Pancreas (tissue), 10 donors: ENCODE measurements at regions not wholly inside any gene's neighbourhood (a gene's known extent, or its start where the extent isn't known, plus 50 kb on each side); places are given as distances from the start of the nearest gene placed in this dataset.
"Not testable (repeated sequence)": the region's sequence is repeated elsewhere in the genome, so short reads cannot be mapped to it uniquely, and the experiment has no call there.

Experiments
- ATAC-seq, 4 donors: fragments of 200-7000 bp; cut with Tn5 transposase; one replicate each; pipeline versions ENCODE4 v1.8.0 to v1.9.1; 2020; ENCODE audit warnings: mild to moderate bottlenecking in 4 of 4, moderate library complexity in 4 of 4
- DNase-seq, 6 donors: peaks; one replicate each; pipeline ENCODE4 v3.0.0-alpha.2; 2020
- FAIRE-seq: peaks from 2 replicates; lab custom pipeline; 2012; peaks lifted over from hg19 to GRCh38; lab: Jason Lieb, UNC
- H3K27ac ChIP-seq, 4 donors: fragments of 200-600 bp; sonication (generic); 1 replicate in 3 of 4; 2 replicates in 1 of 4; pipeline versions ENCODE4 v1.5.0 to v1.8.0; 2020
- H3K27me3 ChIP-seq, 4 donors: fragments of 200-600 bp; one replicate each; pipeline ENCODE4 v1.8.0; 2021
- H3K36me3 ChIP-seq, 3 donors: fragments of 200-600 bp; sonication (generic) in 1 of 3; one replicate each; pipeline versions ENCODE4 v1.5.0 to v1.8.0; 2020 to 2021
- H3K4me1 ChIP-seq, 3 donors: fragments of 200-600 bp; one replicate each; pipeline ENCODE4 v1.8.0; 2021
- H3K4me3 ChIP-seq, 4 donors: fragments of 200-600 bp; sonication (generic) in 2 of 4; one replicate each; pipeline versions ENCODE4 v1.5.0 to v1.8.0; 2020 to 2021
- H3K9me3 ChIP-seq, 4 donors: fragments of 200-600 bp; one replicate each; pipeline ENCODE4 v1.8.0; 2021
- WGBS, 2 donors: extraction: QIAGEN DNeasy Blood & Tissue Kit; methylation state at CpG; one replicate each; pipeline ENCODE4 v1.1.7; 2013; 5-methylcytosine and 5-hydroxymethylcytosine counted together
- intact Hi-C, 3 donors: fragments of 100-400 bp; cut with DNase I; formaldehyde crosslinking; loops; one replicate each; pipeline versions ENCODE4 v1.11.1 to v1.14.2; 2022
- TF ChIP-seq, protein P1 (sequence below), 4 donors: fragments of 200-600 bp; sonication (generic) in 3 of 4; IDR thresholded peaks; one replicate each; pipeline versions ENCODE4 v1.5.0 to v1.8.0; 2021; ENCODE audit warnings: antibody characterized with exemption in 4 of 4
- donor health status: healthy with polysubstance abuse.
- donor health status: DM: no; HTN: no; CAD: no; lungs with moderate emphysema.
- donor health status: DM: no; HTN: no; CAD: no.
- donor health status: control.
- donor health status: control.
- donor health status: Bipolar disorder and iron deficiency.
- donor health status: DM: yes; HTN: yes; CAD: no.
- donor health status: DM: no; HTN: no; CAD: no.
- donor health status: DM: no; HTN: no; CAD: no.
- donor health status: DM: yes; HTN: yes; CAD: no.

DNA sequence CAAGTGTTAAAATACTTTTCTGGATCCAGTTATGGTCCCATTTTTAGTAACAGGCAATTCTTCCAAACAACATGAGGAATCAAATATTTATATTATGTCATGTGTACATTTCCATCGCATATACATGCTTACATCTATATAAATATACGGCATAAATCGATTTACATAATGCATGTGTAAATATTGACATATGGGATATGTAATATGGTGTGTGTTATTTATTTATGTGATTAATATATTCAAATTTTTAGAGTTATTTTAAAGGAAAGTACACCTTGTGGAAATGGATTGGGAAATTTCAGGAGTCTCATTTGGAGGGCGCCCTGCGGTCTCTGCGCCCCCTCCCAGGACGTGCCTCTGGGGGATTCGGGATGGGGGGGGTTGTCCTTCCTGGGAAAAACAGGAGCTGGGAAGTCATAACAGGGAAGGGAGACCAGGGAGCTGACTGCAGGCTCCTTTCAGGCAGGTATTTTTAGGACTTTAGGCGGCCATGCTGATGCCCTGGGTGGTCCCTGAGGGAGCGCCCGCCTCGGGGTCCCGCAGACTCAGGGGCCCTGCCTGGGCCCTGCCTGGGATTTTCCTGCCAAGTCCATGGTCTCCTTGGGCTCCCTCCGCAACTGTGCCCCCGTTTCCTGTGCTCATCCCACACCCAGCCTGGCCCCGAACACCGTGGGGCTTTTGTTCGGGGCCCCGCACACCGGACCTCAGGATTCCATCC is 82.7 kb upstream of the SFSWAP start:
- TF ChIP-seq, protein P1, sequence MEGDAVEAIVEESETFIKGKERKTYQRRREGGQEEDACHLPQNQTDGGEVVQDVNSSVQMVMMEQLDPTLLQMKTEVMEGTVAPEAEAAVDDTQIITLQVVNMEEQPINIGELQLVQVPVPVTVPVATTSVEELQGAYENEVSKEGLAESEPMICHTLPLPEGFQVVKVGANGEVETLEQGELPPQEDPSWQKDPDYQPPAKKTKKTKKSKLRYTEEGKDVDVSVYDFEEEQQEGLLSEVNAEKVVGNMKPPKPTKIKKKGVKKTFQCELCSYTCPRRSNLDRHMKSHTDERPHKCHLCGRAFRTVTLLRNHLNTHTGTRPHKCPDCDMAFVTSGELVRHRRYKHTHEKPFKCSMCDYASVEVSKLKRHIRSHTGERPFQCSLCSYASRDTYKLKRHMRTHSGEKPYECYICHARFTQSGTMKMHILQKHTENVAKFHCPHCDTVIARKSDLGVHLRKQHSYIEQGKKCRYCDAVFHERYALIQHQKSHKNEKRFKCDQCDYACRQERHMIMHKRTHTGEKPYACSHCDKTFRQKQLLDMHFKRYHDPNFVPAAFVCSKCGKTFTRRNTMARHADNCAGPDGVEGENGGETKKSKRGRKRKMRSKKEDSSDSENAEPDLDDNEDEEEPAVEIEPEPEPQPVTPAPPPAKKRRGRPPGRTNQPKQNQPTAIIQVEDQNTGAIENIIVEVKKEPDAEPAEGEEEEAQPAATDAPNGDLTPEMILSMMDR (IDR thresholded peaks at IDR 0.05), result no peak
- 49 to 51% methylated on average over 20 of the region's 20 CpGs for WGBS, 2 donors
- Histone ChIP-seq H3K27me3 (peaks cover 0 to 5% (median 0%) of the 10 kb centered on the region in 4 donors), H3K27ac (no peak overlapping the region), H3K4me3 (no peak overlapping the region), H3K36me3 (no peaks in the 10 kb centered on the region), H3K9me3 (no peaks in the 10 kb centered on the region), H3K4me1 (no peaks in the 10 kb centered on the region)
- FAIRE-seq (peak; percentile 37), ATAC-seq (no peak), DNase-seq (peak in 1 of 6 donors; percentile 33)
- intact Hi-C loops, result no loop called here

DNA sequence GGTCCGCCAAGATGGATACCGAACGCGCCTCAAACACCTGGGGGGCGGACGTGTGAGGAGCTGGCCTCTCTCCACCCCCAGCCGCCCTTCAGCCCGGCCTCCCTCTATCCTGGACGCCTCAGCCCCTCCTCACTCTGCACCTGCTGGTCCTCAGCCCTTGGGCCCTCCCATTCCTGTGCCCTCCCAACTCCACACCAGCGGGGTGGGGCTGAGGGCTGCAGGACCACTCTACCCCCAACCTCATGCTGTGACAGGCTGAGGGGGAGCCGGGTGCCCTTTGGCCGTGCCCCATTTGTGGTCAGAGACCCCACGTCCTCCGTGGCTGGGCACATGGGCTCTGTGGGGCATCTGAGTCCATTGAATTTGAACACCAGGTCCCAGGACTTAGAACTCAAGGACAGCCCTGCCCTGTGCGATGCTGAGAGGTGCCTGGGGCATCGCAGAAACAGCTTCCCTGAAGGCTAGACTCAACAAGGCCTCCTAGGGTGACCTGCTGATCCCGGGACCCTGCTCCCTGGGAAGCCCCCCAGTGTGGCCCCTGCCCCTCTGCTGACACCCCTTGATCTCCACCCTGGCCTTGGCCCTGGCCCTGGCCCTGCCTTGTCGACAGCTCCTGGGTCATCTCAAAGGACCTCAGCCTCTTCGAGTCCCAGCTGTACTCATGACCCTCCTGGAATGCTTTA is 82.0 kb upstream of the SFSWAP start:
- H3K9me3 ChIP-seq, result no peaks in the 10 kb centered on the region
- TF ChIP-seq, protein P1 (IDR thresholded peaks at IDR 0.05), result no peak
- no peak overlapping the region for H3K4me3 ChIP-seq
- FAIRE-seq (no peak), DNase-seq (peak in 1 of 6 donors; percentile 53), ATAC-seq (no peak)
- no peaks in the 10 kb centered on the region for H3K27me3 ChIP-seq
- 41 to 59% methylated on average over 19 of the region's 19 CpGs for WGBS, 2 donors
- no peaks in the 10 kb centered on the region for H3K4me1 ChIP-seq
- no peaks in the 10 kb centered on the region for H3K36me3 ChIP-seq
- intact Hi-C loops, result no loop called here
- no peak overlapping the region for H3K27ac ChIP-seq

DNA sequence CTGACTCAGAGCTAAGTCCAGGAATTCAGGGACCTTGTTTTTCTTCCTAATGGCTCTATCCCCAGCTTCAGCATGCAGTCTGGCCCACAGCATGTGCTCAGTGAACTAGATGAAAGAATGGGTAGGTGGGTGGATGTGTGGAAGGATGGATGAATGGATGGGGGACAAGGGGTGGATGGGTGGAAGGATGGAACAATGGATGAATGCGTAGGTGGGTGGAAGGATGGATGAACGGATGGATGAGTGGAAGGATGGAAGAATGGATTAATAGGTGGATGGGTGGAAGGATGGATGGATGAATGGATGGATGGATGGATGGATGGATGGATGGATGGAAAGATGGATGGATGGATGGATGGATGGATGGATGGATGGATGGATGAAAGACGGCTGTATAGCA is 79.7 kb upstream of the SFSWAP start:
- H3K9me3 ChIP-seq, result no peaks in the 10 kb centered on the region
- no peak overlapping the region for H3K27ac ChIP-seq
- no peaks in the 10 kb centered on the region for H3K4me1 ChIP-seq
- no peak for FAIRE-seq
- TF ChIP-seq, protein P1 (IDR thresholded peaks at IDR 0.05), result no peak
- no peaks in the 10 kb centered on the region for H3K27me3 ChIP-seq
- no peak overlapping the region for H3K4me3 ChIP-seq
- intact Hi-C loops, result no loop called here
- no peak for ATAC-seq
- no peaks in the 10 kb centered on the region for H3K36me3 ChIP-seq
- WGBS, 2 donors, result 35% methylated on average over 3 of the region's 3 CpGs
- DNase-seq, result no peak

DNA sequence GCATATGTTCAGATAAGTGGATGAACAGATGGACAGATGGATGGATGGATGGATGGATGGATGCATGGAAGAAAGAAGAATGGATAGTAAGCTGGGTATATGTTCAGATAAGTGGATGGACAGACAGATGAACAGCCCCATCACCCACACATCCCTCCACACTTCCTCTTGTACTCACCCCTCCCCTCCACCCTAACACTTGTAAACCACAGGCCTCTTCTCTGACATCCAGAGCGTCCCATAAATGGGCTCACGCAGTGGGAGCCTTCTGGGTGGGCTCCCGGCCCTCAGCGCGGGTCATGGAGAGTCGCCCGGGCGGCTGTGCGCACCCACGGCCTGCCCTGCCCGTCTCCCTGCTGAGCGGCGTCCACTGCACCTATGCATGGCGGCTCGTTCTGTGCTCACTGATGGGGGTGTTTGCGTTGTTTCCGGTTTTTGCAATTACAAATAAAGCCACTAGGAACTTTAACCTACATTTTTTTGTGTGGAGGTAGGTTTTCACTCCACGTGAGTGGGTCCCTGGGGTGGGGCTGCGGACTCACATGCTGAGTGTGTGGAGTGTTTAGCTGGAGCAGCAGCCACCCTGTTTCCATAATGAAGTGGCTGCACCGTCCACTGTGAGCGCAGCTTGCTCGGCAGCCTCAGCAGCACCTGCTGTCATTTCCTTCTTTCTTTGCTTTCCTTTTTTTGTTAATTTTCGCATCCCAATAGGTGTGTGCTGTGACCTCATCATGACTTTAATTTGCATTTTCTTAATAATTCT is 78.8 kb upstream of the SFSWAP start:
- H3K36me3 ChIP-seq, H3K27ac ChIP-seq, FAIRE-seq, DNase-seq, ATAC-seq, H3K4me3 ChIP-seq, H3K9me3 ChIP-seq, intact Hi-C loops, H3K27me3 ChIP-seq, H3K4me1 ChIP-seq: not testable (repeated sequence)
- WGBS, 2 donors, result 57 to 59% methylated on average over 16 to 23 of the region's 23 CpGs

DNA sequence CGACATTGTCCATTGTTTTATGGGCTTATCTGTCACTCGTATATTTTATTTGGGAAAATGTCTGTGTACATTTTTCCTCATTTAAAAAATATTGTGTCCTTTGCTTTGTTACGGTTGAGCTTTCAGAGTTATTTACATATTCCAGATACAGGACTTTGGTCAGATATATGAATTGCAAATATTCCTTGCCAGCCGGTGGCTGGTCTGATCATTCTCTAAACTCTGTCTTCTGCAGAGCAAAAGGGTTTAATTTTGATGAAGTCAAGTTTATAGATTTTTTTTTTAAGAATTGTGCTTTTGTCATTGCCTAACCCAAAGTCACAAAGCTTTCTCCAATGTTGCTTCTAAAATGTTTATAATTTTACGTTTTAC is 78.3 kb upstream of the SFSWAP start:
- ATAC-seq, H3K27me3 ChIP-seq, H3K27ac ChIP-seq, DNase-seq, intact Hi-C loops, H3K4me1 ChIP-seq, H3K4me3 ChIP-seq, H3K9me3 ChIP-seq, FAIRE-seq, H3K36me3 ChIP-seq: not testable (repeated sequence)
- WGBS, 2 donors, result 33 to 38% methylated on average over 5 of the region's 5 CpGs

DNA sequence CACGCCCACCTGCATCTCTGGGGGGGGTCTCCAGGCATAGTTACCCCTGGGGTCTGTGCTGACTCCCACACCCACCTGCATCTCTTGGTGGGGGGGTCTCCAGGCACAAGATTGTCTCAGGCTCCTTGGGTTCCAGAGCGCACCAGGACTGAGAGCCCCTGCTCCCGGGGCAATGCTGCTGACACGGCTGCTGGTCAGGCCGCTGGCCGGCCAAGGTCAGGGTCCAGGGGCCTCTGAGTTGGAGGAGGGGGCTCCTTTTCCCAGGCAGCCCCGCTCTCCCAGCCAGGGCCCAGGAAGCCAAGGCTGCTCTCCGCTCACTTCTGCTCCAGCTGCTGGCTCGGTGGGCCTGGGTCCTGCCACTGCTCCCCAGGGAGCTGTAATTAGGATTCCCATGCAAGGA is 77.3 kb upstream of the SFSWAP start:
- H3K27me3 ChIP-seq, intact Hi-C loops: not testable (repeated sequence)
- WGBS, 2 donors, result 42 to 54% methylated on average over 9 of the region's 9 CpGs

More for the DNA sequence above, 77.3 kb upstream of the SFSWAP start:
- not testable (repeated sequence) for H3K36me3 ChIP-seq, H3K4me3 ChIP-seq, H3K27ac ChIP-seq, ATAC-seq, FAIRE-seq, H3K9me3 ChIP-seq, H3K4me1 ChIP-seq
- DNase-seq, result peak in 1 of 6 donors; percentile 47
